Uterus (tissue), 2 donors: ENCODE measurements at regions not wholly inside any gene's neighbourhood (a gene's known extent, or its start where the extent isn't known, plus 50 kb on each side); places are given as distances from the start of the nearest gene placed in this dataset.

Experiments used
- CTCF ChIP-seq, 4 experiments: fragments of 200-600 bp in 2 of 4; fragments of 450-650 bp in 2 of 4; sonication (generic) in 2 of 4; IDR thresholded peaks; one replicate each; pipeline ENCODE4 v1.5.1; 2016 to 2019; ENCODE audit warnings: antibody characterized with exemption in 4 of 4, mild to moderate bottlenecking in 2 of 4, moderate library complexity in 1 of 4
- POLR2A ChIP-seq, 2 donors: fragments of 450-650 bp; IDR thresholded peaks; one replicate each; pipeline ENCODE4 v1.6.1; 2016; ENCODE audit warnings: antibody characterized with exemption in 2 of 2, mild to moderate bottlenecking in 1 of 2, moderate library complexity in 1 of 2

GRCh38 chr2:113807721-113808120 lies 51.3 kb upstream of the SLC35F5 start:
- TF ChIP-seq CTCF (IDR thresholded peaks at IDR 0.05), result no peak
- TF ChIP-seq POLR2A (IDR thresholded peaks at IDR 0.05), result no peak
